H9 (cell line): ENCODE measurements at regions not wholly inside any gene's neighbourhood (a gene's known extent, or its start where the extent isn't known, plus 50 kb on each side); places are given as distances from the start of the nearest gene placed in this dataset.
"Not testable (repeated sequence)": the region's sequence is repeated elsewhere in the genome, so short reads cannot be mapped to it uniquely, and the experiment has no call there.

ENCODE experiments used
- DNase-seq: peaks from one replicate; pipeline ENCODE4 v3.0.0-alpha.2; 2017
- H2AFZ ChIP-seq: one replicate; pipeline ENCODE4 v1.6.1; 2013; ENCODE audit warnings: mild to moderate bottlenecking, low read length, control low read depth, moderate library complexity
- H2AK5ac ChIP-seq: 2 replicates; pipeline ENCODE4 v1.6.1; 2013; ENCODE audit warnings: low read length, control low read depth, mixed read lengths; ENCODE audit not compliant: insufficient read length
- H2BK120ac ChIP-seq: one replicate; pipeline ENCODE4 v1.6.1; 2013; ENCODE audit warnings: low read depth, mild to moderate bottlenecking, low read length, control low read depth, inconsistent platforms; ENCODE audit not compliant: poor library complexity, severe bottlenecking
- H2BK12ac ChIP-seq: 2 replicates; pipeline ENCODE4 v1.6.1; 2013; ENCODE audit warnings: low read length, control low read depth, mixed read lengths, low read depth; ENCODE audit not compliant: insufficient read length
- H2BK15ac ChIP-seq: 2 replicates; pipeline ENCODE4 v1.6.1; 2013; ENCODE audit warnings: low read depth, low read length, control low read depth
- H2BK20ac ChIP-seq: one replicate; pipeline ENCODE4 v1.6.1; 2013; ENCODE audit warnings: low read depth, mild to moderate bottlenecking, low read length, control low read depth, inconsistent platforms; ENCODE audit not compliant: poor library complexity, severe bottlenecking
- H2BK5ac ChIP-seq: 2 replicates; pipeline ENCODE4 v1.6.1; 2013; ENCODE audit warnings: low read length, control low read depth, mixed read lengths; ENCODE audit not compliant: insufficient read length
- H3K14ac ChIP-seq: 2 replicates; pipeline ENCODE4 v1.6.1; 2013; ENCODE audit warnings: low read length, control low read depth; ENCODE audit not compliant: insufficient read depth
- H3K18ac ChIP-seq: 2 replicates; pipeline ENCODE4 v1.6.1; 2013; ENCODE audit warnings: low read depth, mild to moderate bottlenecking, mixed read lengths, low read length, control low read depth; ENCODE audit not compliant: insufficient read length
- H3K23ac ChIP-seq: 2 replicates; pipeline ENCODE4 v1.6.1; 2013; ENCODE audit warnings: low read length, control low read depth, mixed read lengths, low read depth; ENCODE audit not compliant: insufficient read length
- H3K23me2 ChIP-seq: 2 replicates; pipeline ENCODE4 v1.6.1; 2013; ENCODE audit warnings: low read depth, mild to moderate bottlenecking, mixed read lengths, low read length, control low read depth; ENCODE audit not compliant: insufficient read length, poor library complexity, severe bottlenecking
- H3K27ac ChIP-seq: 2 replicates; pipeline ENCODE4 v1.5.1; 2013; ENCODE audit warnings: low read length, control low read depth, mixed read lengths, low read depth; ENCODE audit not compliant: insufficient read length
- H3K27me3 ChIP-seq: 2 replicates; pipeline ENCODE4 v1.6.1; 2013; ENCODE audit warnings: low read length, control low read depth, inconsistent platforms; ENCODE audit not compliant: insufficient read depth
- H3K4ac ChIP-seq: 2 replicates; pipeline ENCODE4 v1.6.1; 2013; ENCODE audit warnings: low read depth, mild to moderate bottlenecking, control low read depth, inconsistent platforms, low read length, moderate library complexity
- H3K4me1 ChIP-seq: 2 replicates; pipeline ENCODE4 v1.6.1; 2013; ENCODE audit warnings: low read length, control low read depth, inconsistent platforms; ENCODE audit not compliant: insufficient read depth
- H3K4me2 ChIP-seq: 2 replicates; pipeline ENCODE4 v1.6.1; 2013; ENCODE audit warnings: low read length, control low read depth, mixed read lengths; ENCODE audit not compliant: insufficient read length, insufficient read depth
- H3K56ac ChIP-seq: 2 replicates; pipeline ENCODE4 v1.6.1; 2013; ENCODE audit warnings: low read depth, mild to moderate bottlenecking, mixed read lengths, low read length, control low read depth; ENCODE audit not compliant: insufficient read length
- H3K79me1 ChIP-seq: 2 replicates; pipeline ENCODE4 v1.6.1; 2013; ENCODE audit warnings: low read depth, mild to moderate bottlenecking, moderate library complexity, low read length, control low read depth, inconsistent platforms; ENCODE audit not compliant: insufficient read depth, poor library complexity, severe bottlenecking
- H3K79me2 ChIP-seq: 2 replicates; pipeline ENCODE4 v1.6.1; 2013; ENCODE audit warnings: low read length, control low read depth, inconsistent platforms; ENCODE audit not compliant: insufficient read depth
- H3K9ac ChIP-seq: 2 replicates; pipeline ENCODE4 v1.6.1; 2013; ENCODE audit warnings: low read length, control low read depth, mixed read lengths; ENCODE audit not compliant: insufficient read length; ENCODE audit errors: extremely low read depth
- H3K9me3 ChIP-seq: one replicate; pipeline ENCODE4 v1.6.1; 2013; ENCODE audit warnings: low read depth, low read length, inconsistent platforms; ENCODE audit not compliant: control insufficient read depth
- H3T11ph ChIP-seq: one replicate; pipeline ENCODE4 v1.6.1; 2013; ENCODE audit warnings: mild to moderate bottlenecking, low read length, control low read depth, inconsistent platforms
- H4K20me1 ChIP-seq: one replicate; pipeline ENCODE4 v1.6.1; 2013; ENCODE audit not compliant: control insufficient read depth, insufficient read length, insufficient read depth
- H4K5ac ChIP-seq: 2 replicates; pipeline ENCODE4 v1.6.1; 2013; ENCODE audit warnings: low read depth, mild to moderate bottlenecking, mixed read lengths, low read length, control low read depth; ENCODE audit not compliant: insufficient read length
- H4K8ac ChIP-seq: replicated peaks from 2 replicates; pipeline ENCODE4 v1.6.1; 2013; ENCODE audit warnings: low read length, control low read depth, mixed read lengths, low read depth; ENCODE audit not compliant: insufficient read length
- H4K91ac ChIP-seq: 2 replicates; pipeline ENCODE4 v1.6.1; 2013; ENCODE audit warnings: low read depth, mild to moderate bottlenecking, moderate library complexity, mixed read lengths, low read length, control low read depth; ENCODE audit not compliant: insufficient read length
- H3K27ac Mint-ChIP-seq, 3 experiments: 2 replicates in 2 of 3; 3 replicates in 1 of 3; pipeline ENCODE4 v1.8.0; 2020 to 2021; ENCODE audit warnings: mixed read lengths in 3 of 3, mild to moderate bottlenecking in 1 of 3, moderate library complexity in 1 of 3
- H3K27me3 Mint-ChIP-seq: 2 replicates; pipeline ENCODE4 v1.8.0; 2021; ENCODE audit warnings: low read depth, mild to moderate bottlenecking, moderate library complexity, mixed read lengths
- H3K36me3 Mint-ChIP-seq, 3 experiments: 2 replicates in 2 of 3; 3 replicates in 1 of 3; pipeline ENCODE4 v1.8.0; 2020 to 2021; ENCODE audit warnings: low read depth in 3 of 3, mixed read lengths in 3 of 3; ENCODE audit not compliant: insufficient read depth in 1 of 3
- H3K4me1 Mint-ChIP-seq, 2 experiments: 2 replicates each; pipeline ENCODE4 v1.8.0; 2020; ENCODE audit warnings: mixed read lengths in 2 of 2
- H3K4me3 Mint-ChIP-seq, 2 experiments: 2 replicates in 1 of 2; 3 replicates in 1 of 2; pipeline ENCODE4 v1.8.0; 2020 to 2021; ENCODE audit warnings: mild to moderate bottlenecking in 2 of 2, mixed read lengths in 2 of 2, moderate library complexity in 1 of 2
- H3K9me3 Mint-ChIP-seq, 2 experiments: 2 replicates in 1 of 2; 3 replicates in 1 of 2; pipeline ENCODE4 v1.8.0; 2020; ENCODE audit warnings: mild to moderate bottlenecking in 2 of 2, mixed read lengths in 2 of 2, moderate library complexity in 1 of 2
- WGBS: extraction: QIAGEN DNeasy Blood & Tissue Kit; methylation state at CpG from one replicate; pipeline ENCODE4 v1.1.7; 2013; ENCODE audit warnings: missing lambda C conversion rate, low lambda C conversion rate, mixed read lengths; ENCODE audit not compliant: insufficient read length; ENCODE audit errors: extremely low coverage; 5-methylcytosine and 5-hydroxymethylcytosine counted together
- TF ChIP-seq, protein P1 (sequence below): fragments of 200-600 bp; sonication (generic); conservative IDR thresholded peaks from 3 replicates; pipeline ENCODE4 v1.8.0; 2021; ENCODE audit warnings: antibody characterized with exemption, mild to moderate bottlenecking

DNA sequence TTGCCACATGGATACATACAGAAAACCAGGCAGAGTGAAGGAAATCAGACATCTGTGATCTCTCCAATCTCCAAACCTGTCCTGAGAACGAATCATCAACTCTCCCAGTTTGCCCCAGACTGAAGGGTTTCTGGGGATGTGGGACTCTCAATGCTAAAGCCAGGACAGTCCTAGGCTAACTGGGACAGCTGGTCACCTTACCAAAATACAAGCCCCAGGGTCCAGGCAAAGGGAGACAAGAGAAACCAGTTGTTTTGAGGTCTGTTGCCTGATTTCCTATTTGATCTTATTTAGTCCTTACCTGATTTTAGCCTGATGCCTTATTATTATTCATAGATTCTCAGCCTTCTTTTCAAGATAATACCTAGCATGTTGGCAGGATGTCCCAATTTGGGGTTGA lies 51.7 kb upstream of the TAC4 start:
- Histone ChIP-seq H3K79me1 (no peaks in the 10 kb centered on the region), H2BK20ac (no peak overlapping the region), H4K91ac (no peak overlapping the region), H2AFZ (no peak overlapping the region), H3K4ac (no peak overlapping the region), H3K18ac (no peak overlapping the region), H2BK12ac (no peak overlapping the region), H2AK5ac (no peak overlapping the region), H3K79me2 (no peaks in the 10 kb centered on the region), H3K23me2 (no peaks in the 10 kb centered on the region), H2BK15ac (no peak overlapping the region), H3K23ac (no peak overlapping the region), H2BK120ac (no peak overlapping the region), H4K8ac (no peak overlapping the region), H3K4me2 (no peak overlapping the region), H4K5ac (no peak overlapping the region), H3K14ac (no peak overlapping the region), H3K56ac (no peak overlapping the region), H3T11ph (no peak overlapping the region), H3K27ac (no peak overlapping the region), H4K20me1 (no peaks in the 10 kb centered on the region), H3K9ac (no peak overlapping the region), H3K27me3 (peaks cover 10% of the 10 kb centered on the region; the same call in 1 of the 2 replicates), H3K4me1 (no peaks in the 10 kb centered on the region), H2BK5ac (no peak overlapping the region), H3K9me3 (no peaks in the 10 kb centered on the region)
- no CpG with 5 or more reads among the region's 1 CpG for whole genome bisulfite sequencing
- H3K9me3 Mint-ChIP-seq = no peaks in the 10 kb centered on the region
- H3K4me1 Mint-ChIP-seq = peaks cover 13 to 43% of the 10 kb centered on the region in 2 experiments
- peaks cover 64% of the 10 kb centered on the region for H3K27me3 Mint-ChIP-seq
- no peaks in the 10 kb centered on the region for H3K36me3 Mint-ChIP-seq
- no peak overlapping the region for H3K27ac Mint-ChIP-seq
- no peak for DNase-seq
- TF ChIP-seq, protein P1, sequence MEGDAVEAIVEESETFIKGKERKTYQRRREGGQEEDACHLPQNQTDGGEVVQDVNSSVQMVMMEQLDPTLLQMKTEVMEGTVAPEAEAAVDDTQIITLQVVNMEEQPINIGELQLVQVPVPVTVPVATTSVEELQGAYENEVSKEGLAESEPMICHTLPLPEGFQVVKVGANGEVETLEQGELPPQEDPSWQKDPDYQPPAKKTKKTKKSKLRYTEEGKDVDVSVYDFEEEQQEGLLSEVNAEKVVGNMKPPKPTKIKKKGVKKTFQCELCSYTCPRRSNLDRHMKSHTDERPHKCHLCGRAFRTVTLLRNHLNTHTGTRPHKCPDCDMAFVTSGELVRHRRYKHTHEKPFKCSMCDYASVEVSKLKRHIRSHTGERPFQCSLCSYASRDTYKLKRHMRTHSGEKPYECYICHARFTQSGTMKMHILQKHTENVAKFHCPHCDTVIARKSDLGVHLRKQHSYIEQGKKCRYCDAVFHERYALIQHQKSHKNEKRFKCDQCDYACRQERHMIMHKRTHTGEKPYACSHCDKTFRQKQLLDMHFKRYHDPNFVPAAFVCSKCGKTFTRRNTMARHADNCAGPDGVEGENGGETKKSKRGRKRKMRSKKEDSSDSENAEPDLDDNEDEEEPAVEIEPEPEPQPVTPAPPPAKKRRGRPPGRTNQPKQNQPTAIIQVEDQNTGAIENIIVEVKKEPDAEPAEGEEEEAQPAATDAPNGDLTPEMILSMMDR = no peak
- H3K4me3 Mint-ChIP-seq = peak overlapping the region in 1 of 2 experiments; percentile 16; a peak in 1 of 5 replicates

DNA sequence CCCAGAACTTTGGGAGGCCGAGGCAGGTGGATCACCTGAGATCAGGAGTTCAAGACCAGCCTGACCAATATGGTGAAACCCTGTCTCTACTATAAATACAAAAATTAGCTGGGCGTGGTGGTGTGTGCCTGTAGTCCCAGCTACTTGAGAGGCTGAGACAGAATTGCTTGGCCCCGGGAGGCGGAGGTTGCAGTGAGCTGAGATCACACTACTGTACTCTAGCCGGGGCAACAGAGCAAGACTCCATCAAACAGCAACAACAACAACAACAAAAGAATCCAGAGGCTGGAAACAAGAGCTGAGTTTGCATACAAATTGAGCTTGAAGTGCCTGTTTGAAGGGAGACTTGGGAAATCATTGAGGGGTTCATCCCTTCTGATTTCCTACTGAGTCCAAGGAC lies 52.9 kb upstream of the TAC4 start:
- Mint-ChIP-seq H3K27me3 (peaks cover 65% of the 10 kb centered on the region), H3K4me1 (peaks cover 15 to 54% of the 10 kb centered on the region in 2 experiments)
- not testable (repeated sequence) for H4K8ac ChIP-seq, H3K4ac ChIP-seq, H3K4me2 ChIP-seq, H3K4me1 ChIP-seq, H3K56ac ChIP-seq, H2BK20ac ChIP-seq, H2BK5ac ChIP-seq, H2BK12ac ChIP-seq, H3K4me3 Mint-ChIP-seq, H3K79me1 ChIP-seq, H3T11ph ChIP-seq, H3K9me3 Mint-ChIP-seq, H3K27ac Mint-ChIP-seq, H3K36me3 Mint-ChIP-seq, H4K20me1 ChIP-seq, H3K14ac ChIP-seq, H4K91ac ChIP-seq, H3K18ac ChIP-seq, H3K27ac ChIP-seq, H2BK120ac ChIP-seq, H2AK5ac ChIP-seq, H2BK15ac ChIP-seq, DNase-seq, H3K9ac ChIP-seq, H3K79me2 ChIP-seq, H3K27me3 ChIP-seq, H2AFZ ChIP-seq, H3K23ac ChIP-seq, H3K9me3 ChIP-seq, H3K23me2 ChIP-seq, H4K5ac ChIP-seq
- WGBS = no CpG with 5 or more reads among the region's 5 CpGs
